Peyer's patch (tissue), 4 donors: ENCODE measurements at regions not wholly inside any gene's neighbourhood (a gene's known extent, or its start where the extent isn't known, plus 50 kb on each side); places are given as distances from the start of the nearest gene placed in this dataset.

Experiments used
- DNase-seq, 3 donors: peaks; one replicate each; pipeline ENCODE4 v3.0.0-alpha.2; 2017 to 2019
- H3K27ac ChIP-seq, 4 donors: fragments of 200-600 bp; sonication (generic); one replicate each; pipeline ENCODE4 v1.5.1; 2016 to 2019
- H3K27me3 ChIP-seq, 2 donors: fragments of 200-600 bp; sonication (generic); one replicate each; pipeline ENCODE4 v1.5.1; 2019
- H3K36me3 ChIP-seq, 3 donors: fragments of 200-600 bp; sonication (generic); one replicate each; pipeline ENCODE4 v1.5.1; 2016 to 2019
- H3K4me1 ChIP-seq, 4 donors: fragments of 200-600 bp; sonication (generic); one replicate each; pipeline ENCODE4 v1.5.1; 2016 to 2019
- H3K4me3 ChIP-seq, 4 donors: fragments of 200-600 bp; sonication (generic); 1 replicate in 3 of 4; 2 replicates in 1 of 4; pipeline ENCODE4 v1.5.1; 2016 to 2019; ENCODE audit warnings: mild to moderate bottlenecking in 1 of 4
- H3K9me3 ChIP-seq, 4 donors: fragments of 200-600 bp; sonication (generic); one replicate each; pipeline ENCODE4 v1.5.1; 2016 to 2019; ENCODE audit warnings: mild to moderate bottlenecking in 1 of 4
- CTCF ChIP-seq, 6 experiments: fragments of 450-650 bp in 4 of 6; fragments of 200-600 bp in 2 of 6; sonication (generic) in 1 of 6; IDR thresholded peaks; one replicate each; pipeline ENCODE4 v1.5.1; 2017 to 2019; ENCODE audit warnings: antibody characterized with exemption in 6 of 6, mild to moderate bottlenecking in 3 of 6, moderate library complexity in 1 of 6
- POLR2A ChIP-seq, 2 donors: fragments of 450-650 bp; IDR thresholded peaks; one replicate each; pipeline ENCODE4 v1.5.1; 2017; ENCODE audit warnings: antibody characterized with exemption in 2 of 2, mild to moderate bottlenecking in 2 of 2, moderate library complexity in 2 of 2

GRCh38 chr4:178027796-178028195, 585.6 kb upstream of the AGA start:
- no peaks in the 10 kb centered on the region for H3K27me3 ChIP-seq
- H3K4me1 ChIP-seq, result no peaks in the 10 kb centered on the region
- H3K9me3 ChIP-seq, result no peaks in the 10 kb centered on the region
- TF ChIP-seq POLR2A (IDR thresholded peaks at IDR 0.05), result no peak
- no peak overlapping the region for H3K27ac ChIP-seq
- DNase-seq, result no peak
- H3K36me3 ChIP-seq, result no peaks in the 10 kb centered on the region
- H3K4me3 ChIP-seq, result no peak overlapping the region

GRCh38 chr4:178028481-178028880, 586.2 kb upstream of the AGA start:
- H3K4me1 ChIP-seq, result no peaks in the 10 kb centered on the region
- H3K27me3 ChIP-seq, result no peaks in the 10 kb centered on the region
- H3K36me3 ChIP-seq, result no peaks in the 10 kb centered on the region
- no peaks in the 10 kb centered on the region for H3K9me3 ChIP-seq
- H3K27ac ChIP-seq, result no peak overlapping the region
- DNase-seq, result no peak
- no peak overlapping the region for H3K4me3 ChIP-seq
- TF ChIP-seq CTCF (IDR thresholded peaks at IDR 0.05) (no peak), POLR2A (IDR thresholded peaks at IDR 0.05) (no peak)

DNA sequence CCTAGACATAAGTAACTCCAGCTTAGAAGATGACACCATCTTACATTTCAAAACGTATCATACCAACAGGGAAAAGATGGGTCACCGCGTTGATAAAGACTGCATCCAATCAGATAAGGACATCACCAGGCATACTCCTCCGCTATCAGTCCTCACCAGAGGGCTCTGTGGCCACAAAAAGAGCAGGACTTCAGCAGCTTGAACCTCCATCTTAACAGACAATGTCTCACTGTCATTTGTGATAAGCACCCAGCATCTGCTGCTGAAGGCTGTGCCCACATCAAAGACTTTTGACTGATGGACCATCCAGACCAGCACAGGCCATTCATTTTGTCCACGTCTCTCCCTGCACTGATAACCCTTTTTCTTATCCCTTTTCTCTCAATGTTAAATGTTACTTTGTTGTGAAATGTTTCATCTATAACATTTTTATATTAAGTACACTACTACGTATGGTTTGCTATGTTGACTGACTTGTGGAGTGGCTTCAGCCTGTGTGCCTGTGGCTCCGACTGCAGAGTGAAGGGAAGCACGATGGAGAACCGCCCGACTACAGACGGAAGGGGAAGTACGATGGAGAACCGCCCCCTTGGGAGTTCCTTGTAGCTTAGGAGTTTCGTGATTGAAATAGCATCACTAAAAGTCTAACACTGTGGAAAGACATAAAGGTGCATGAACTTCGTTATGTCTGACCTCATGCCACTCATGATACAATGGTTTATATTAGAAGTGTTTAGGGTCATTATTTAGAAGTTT, 595.4 kb upstream of the AGA start:
- no peak overlapping the region for H3K4me3 ChIP-seq
- TF ChIP-seq CTCF (IDR thresholded peaks at IDR 0.05), result no peak
- TF ChIP-seq POLR2A (IDR thresholded peaks at IDR 0.05), result no peak
- H3K4me1 ChIP-seq, result no peaks in the 10 kb centered on the region
- no peaks in the 10 kb centered on the region for H3K9me3 ChIP-seq
- no peak for DNase-seq
- H3K27me3 ChIP-seq, result no peaks in the 10 kb centered on the region
- no peak overlapping the region for H3K27ac ChIP-seq
- H3K36me3 ChIP-seq, result no peaks in the 10 kb centered on the region

DNA sequence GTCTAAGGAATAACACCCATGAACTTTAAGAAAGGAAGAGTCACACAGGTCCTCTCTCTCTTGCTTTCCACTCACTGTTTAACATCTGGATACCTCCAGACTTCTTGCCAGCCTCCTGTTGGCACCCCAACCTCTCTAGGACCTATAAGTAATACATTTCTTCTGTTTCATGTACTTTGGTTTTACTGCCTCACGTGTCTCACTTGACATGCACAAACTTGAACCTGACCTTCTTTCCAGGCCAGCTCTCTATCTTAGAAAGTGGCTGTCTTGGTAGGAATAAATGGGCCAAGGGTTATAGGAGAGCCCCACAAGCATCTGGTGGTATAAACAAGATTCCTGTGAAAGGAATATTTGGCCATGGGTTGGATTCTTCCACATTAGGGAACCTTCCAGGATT, 614.8 kb upstream of the AGA start:
- H3K4me1 ChIP-seq, result no peaks in the 10 kb centered on the region
- no peaks in the 10 kb centered on the region for H3K9me3 ChIP-seq
- no peak overlapping the region for H3K4me3 ChIP-seq
- no peak for TF ChIP-seq CTCF (IDR thresholded peaks at IDR 0.05)
- no peak for TF ChIP-seq POLR2A (IDR thresholded peaks at IDR 0.05)
- H3K27ac ChIP-seq, result no peak overlapping the region
- H3K27me3 ChIP-seq, result no peaks in the 10 kb centered on the region
- H3K36me3 ChIP-seq, result no peaks in the 10 kb centered on the region
- DNase-seq, result no peak

- no peaks in the 10 kb centered on the region for H3K9me3 ChIP-seq
- no peak for TF ChIP-seq POLR2A (IDR thresholded peaks at IDR 0.05)
- no peak for TF ChIP-seq CTCF (IDR thresholded peaks at IDR 0.05)
- H3K4me3 ChIP-seq, result no peak overlapping the region
- no peaks in the 10 kb centered on the region for H3K4me1 ChIP-seq
- no peak for DNase-seq
- H3K27ac ChIP-seq, result no peak overlapping the region
- no peaks in the 10 kb centered on the region for H3K27me3 ChIP-seq
- no peaks in the 10 kb centered on the region for H3K36me3 ChIP-seq
Observed at GRCh38 chr4:178063568-178063967, 621.3 kb upstream of the AGA start.

- no peak overlapping the region for H3K27ac ChIP-seq
- no peaks in the 10 kb centered on the region for H3K9me3 ChIP-seq
- H3K36me3 ChIP-seq, result no peaks in the 10 kb centered on the region
- H3K4me1 ChIP-seq, result no peaks in the 10 kb centered on the region
- no peak for TF ChIP-seq CTCF (IDR thresholded peaks at IDR 0.05)
- no peak for TF ChIP-seq POLR2A (IDR thresholded peaks at IDR 0.05)
- H3K4me3 ChIP-seq, result no peak overlapping the region
- DNase-seq, result no peak
- no peaks in the 10 kb centered on the region for H3K27me3 ChIP-seq
Observed at GRCh38 chr4:178066338-178066941, 624.2 kb upstream of the AGA start.
